Endodermal cell (in vitro differentiated cells): ENCODE measurements at regions not wholly inside any gene's neighbourhood (a gene's known extent, or its start where the extent isn't known, plus 50 kb on each side); places are given as distances from the start of the nearest gene placed in this dataset.
A peak's percentile ranks its signal among the peaks of the same experiment; 100 is the strongest.

Source experiments
- DNase-seq: peaks from one replicate; pipeline ENCODE4 v3.0.0-alpha.2; 2017
- H3K27ac ChIP-seq: 2 replicates; pipeline ENCODE4 v1.5.1; 2013; ENCODE audit warnings: mild to moderate bottlenecking, low read depth, low read length, moderate library complexity
- H3K27me3 ChIP-seq: 2 replicates; pipeline ENCODE4 v1.6.1; 2013; ENCODE audit warnings: mild to moderate bottlenecking, low read length, moderate library complexity; ENCODE audit not compliant: insufficient read depth, control insufficient read depth, poor library complexity, severe bottlenecking
- H3K36me3 ChIP-seq: 2 replicates; pipeline ENCODE4 v1.7.0; 2013; ENCODE audit warnings: mild to moderate bottlenecking, low read length, moderate library complexity; ENCODE audit not compliant: control insufficient read depth, insufficient read depth
- H3K4me1 ChIP-seq: one replicate; pipeline ENCODE4 v1.7.0; 2013; ENCODE audit warnings: low read length; ENCODE audit not compliant: control insufficient read depth, insufficient read depth
- H3K4me3 ChIP-seq: 2 replicates; pipeline ENCODE4 v1.5.1; 2013; ENCODE audit warnings: mild to moderate bottlenecking, low read length, moderate library complexity
- H3K9ac ChIP-seq: 2 replicates; pipeline ENCODE4 v1.6.1; 2013; ENCODE audit warnings: mild to moderate bottlenecking, low read length, moderate library complexity; ENCODE audit not compliant: poor library complexity, severe bottlenecking; ENCODE audit errors: extremely low read depth
- H3K9me3 ChIP-seq: 2 replicates; pipeline ENCODE4 v1.6.1; 2013; ENCODE audit warnings: mild to moderate bottlenecking, low read length, moderate library complexity; ENCODE audit not compliant: control insufficient read depth
- H3K27ac Mint-ChIP-seq: 2 replicates; pipeline ENCODE4 v1.8.0; 2020; ENCODE audit warnings: mixed read lengths
- H3K27me3 Mint-ChIP-seq: 2 replicates; pipeline ENCODE4 v1.8.0; 2021; ENCODE audit warnings: mild to moderate bottlenecking, mixed read lengths; ENCODE audit not compliant: insufficient read depth
- H3K36me3 Mint-ChIP-seq: 2 replicates; pipeline ENCODE4 v1.8.0; 2020; ENCODE audit warnings: low read depth, mixed read lengths
- H3K4me1 Mint-ChIP-seq: 2 replicates; pipeline ENCODE4 v1.8.0; 2020; ENCODE audit warnings: mixed read lengths
- H3K4me3 Mint-ChIP-seq: 2 replicates; pipeline ENCODE4 v1.8.0; 2020; ENCODE audit warnings: mild to moderate bottlenecking, moderate library complexity, mixed read lengths
- H3K9me3 Mint-ChIP-seq: 2 replicates; pipeline ENCODE4 v1.8.0; 2020; ENCODE audit warnings: mild to moderate bottlenecking, mixed read lengths
- WGBS, 2 experiments: methylation state at CpG; one replicate each; pipeline versions ENCODE4 v1.1.5 to v1.1.7; 2013; ENCODE audit warnings: missing lambda C conversion rate in 2 of 2, mixed read lengths in 1 of 2; ENCODE audit not compliant: insufficient coverage in 1 of 2, insufficient read length in 1 of 2; 5-methylcytosine and 5-hydroxymethylcytosine counted together
- TF ChIP-seq, protein P1 (sequence below): fragments of 200-600 bp; sonication (generic); conservative IDR thresholded peaks from 2 replicates; pipeline ENCODE4 v1.5.0; 2021; ENCODE audit warnings: antibody characterized with exemption, mild to moderate bottlenecking

DNA sequence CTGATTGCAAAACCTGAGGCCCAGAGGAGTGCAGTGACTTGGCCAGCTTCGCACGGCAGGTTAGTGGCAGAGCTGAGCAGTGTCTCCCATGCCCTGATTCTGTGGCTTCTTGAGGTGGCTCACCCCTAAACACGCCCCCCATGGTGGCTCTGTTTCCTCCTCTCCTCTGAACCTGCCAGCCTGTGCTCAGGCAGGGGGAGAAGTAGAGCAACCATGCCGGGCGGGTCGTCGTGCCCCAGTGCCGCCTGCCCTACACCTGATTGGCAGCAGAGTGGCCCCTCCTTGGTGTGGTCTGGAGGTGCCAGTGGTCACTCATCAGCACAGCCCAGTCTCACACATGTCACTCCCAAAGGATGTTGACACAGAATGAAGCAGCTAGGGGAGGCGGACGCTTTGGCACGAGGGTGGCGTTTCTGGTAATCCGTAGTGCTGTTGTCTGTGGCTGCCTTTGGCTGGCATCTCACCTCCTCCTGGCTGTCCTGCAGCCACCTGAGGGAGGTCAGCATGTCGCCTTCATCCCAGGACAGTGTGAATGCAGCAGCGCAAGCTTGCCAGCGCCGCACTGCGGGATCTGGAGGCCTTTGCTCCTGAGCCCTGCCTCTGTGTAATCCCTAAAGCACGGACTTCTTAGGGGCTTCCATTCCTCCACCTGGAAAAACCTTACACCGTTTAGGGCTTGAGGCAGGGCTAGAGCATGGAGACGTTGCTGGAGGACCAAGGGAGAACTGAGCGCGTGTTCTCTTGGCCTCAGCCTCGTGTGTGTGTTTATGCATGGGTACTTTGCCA lies 294.7 kb downstream of the SEC14L1 start:
- H3K4me1 ChIP-seq: peaks cover 15% of the 10 kb centered on the region
- no peaks in the 10 kb centered on the region for H3K27me3 ChIP-seq
- 73 to 78% methylated on average over 17 to 24 of the region's 24 CpGs for WGBS, 2 experiments
- H3K36me3 Mint-ChIP-seq: peaks cover 1% of the 10 kb centered on the region
- H3K27ac Mint-ChIP-seq: peak overlapping the region; percentile 64
- TF ChIP-seq, protein P1, sequence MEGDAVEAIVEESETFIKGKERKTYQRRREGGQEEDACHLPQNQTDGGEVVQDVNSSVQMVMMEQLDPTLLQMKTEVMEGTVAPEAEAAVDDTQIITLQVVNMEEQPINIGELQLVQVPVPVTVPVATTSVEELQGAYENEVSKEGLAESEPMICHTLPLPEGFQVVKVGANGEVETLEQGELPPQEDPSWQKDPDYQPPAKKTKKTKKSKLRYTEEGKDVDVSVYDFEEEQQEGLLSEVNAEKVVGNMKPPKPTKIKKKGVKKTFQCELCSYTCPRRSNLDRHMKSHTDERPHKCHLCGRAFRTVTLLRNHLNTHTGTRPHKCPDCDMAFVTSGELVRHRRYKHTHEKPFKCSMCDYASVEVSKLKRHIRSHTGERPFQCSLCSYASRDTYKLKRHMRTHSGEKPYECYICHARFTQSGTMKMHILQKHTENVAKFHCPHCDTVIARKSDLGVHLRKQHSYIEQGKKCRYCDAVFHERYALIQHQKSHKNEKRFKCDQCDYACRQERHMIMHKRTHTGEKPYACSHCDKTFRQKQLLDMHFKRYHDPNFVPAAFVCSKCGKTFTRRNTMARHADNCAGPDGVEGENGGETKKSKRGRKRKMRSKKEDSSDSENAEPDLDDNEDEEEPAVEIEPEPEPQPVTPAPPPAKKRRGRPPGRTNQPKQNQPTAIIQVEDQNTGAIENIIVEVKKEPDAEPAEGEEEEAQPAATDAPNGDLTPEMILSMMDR: no peak
- H3K4me3 Mint-ChIP-seq: peak overlapping the region; percentile 43
- H3K9me3 Mint-ChIP-seq: no peaks in the 10 kb centered on the region
- H3K9me3 ChIP-seq: no peaks in the 10 kb centered on the region
- H3K27ac ChIP-seq: no peak overlapping the region
- no peaks in the 10 kb centered on the region for H3K27me3 Mint-ChIP-seq
- peaks cover 10% of the 10 kb centered on the region for H3K36me3 ChIP-seq
- no peak overlapping the region for H3K4me3 ChIP-seq
- peaks cover 25% of the 10 kb centered on the region for H3K4me1 Mint-ChIP-seq
- no peak overlapping the region for H3K9ac ChIP-seq
- DNase-seq: no peak

DNA sequence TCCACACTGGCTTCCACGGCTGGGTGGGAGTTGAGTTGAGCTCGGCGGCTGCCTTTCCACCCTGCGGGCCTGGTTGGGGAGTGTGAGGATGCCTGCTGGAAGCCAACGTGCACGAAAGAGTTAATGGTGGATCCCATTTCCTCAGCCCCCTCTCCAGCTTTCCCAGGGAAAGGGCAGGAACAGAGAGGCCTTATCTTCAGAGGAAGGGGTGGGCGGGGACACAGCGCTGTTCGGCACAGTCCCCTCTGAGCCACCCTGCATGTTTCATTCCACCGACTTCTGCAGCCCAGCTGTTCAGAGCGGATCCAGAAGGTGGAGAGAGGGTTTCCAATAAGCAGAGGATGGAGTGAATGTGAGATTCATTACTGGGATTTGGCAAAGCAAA lies 295.3 kb downstream of the SEC14L1 start:
- H3K27ac ChIP-seq: no peak overlapping the region
- 16 to 27% methylated on average over 3 to 11 of the region's 11 CpGs for WGBS, 2 experiments
- no peaks in the 10 kb centered on the region for H3K27me3 ChIP-seq
- peaks cover 1% of the 10 kb centered on the region for H3K36me3 Mint-ChIP-seq
- no peak overlapping the region for H3K9ac ChIP-seq
- no peak overlapping the region for H3K4me3 ChIP-seq
- no peaks in the 10 kb centered on the region for H3K9me3 Mint-ChIP-seq
- H3K9me3 ChIP-seq: no peaks in the 10 kb centered on the region
- TF ChIP-seq, protein P1: no peak
- H3K27ac Mint-ChIP-seq: peak overlapping the region; percentile 64
- H3K27me3 Mint-ChIP-seq: no peaks in the 10 kb centered on the region
- peak overlapping the region; percentile 43 for H3K4me3 Mint-ChIP-seq
- peaks cover 11% of the 10 kb centered on the region for H3K4me1 ChIP-seq
- DNase-seq: peak; percentile 88
- peaks cover 8% of the 10 kb centered on the region for H3K36me3 ChIP-seq
- H3K4me1 Mint-ChIP-seq: peaks cover 25% of the 10 kb centered on the region

DNA sequence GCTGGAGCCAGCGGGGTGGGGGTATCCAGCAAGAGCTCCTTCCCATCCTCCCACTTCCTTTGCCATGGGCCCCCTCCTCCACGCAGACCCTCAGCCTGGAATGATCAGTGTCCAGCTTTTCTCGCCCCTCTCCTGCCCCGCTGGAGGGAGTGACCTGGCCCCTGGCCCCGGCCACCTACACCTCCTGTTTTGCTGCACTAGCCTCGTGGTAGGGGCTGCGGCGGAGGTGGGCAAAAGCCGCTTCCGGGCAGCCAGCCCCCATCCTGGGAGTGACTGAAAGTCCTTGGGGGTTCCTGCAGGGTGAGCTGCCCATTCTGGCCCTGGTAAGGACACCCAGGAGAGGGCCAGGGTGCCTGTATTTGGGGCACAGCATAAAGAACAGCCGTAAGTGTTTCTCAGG lies 295.7 kb downstream of the SEC14L1 start:
- Histone ChIP-seq H3K27ac (no peak overlapping the region), H3K36me3 (peaks cover 4% of the 10 kb centered on the region), H3K4me3 (no peak overlapping the region), H3K4me1 (peaks cover 11% of the 10 kb centered on the region), H3K27me3 (no peaks in the 10 kb centered on the region), H3K9me3 (no peaks in the 10 kb centered on the region), H3K9ac (no peak overlapping the region)
- WGBS, 2 experiments: 44 to 65% methylated on average over 9 to 11 of the region's 11 CpGs
- no peaks in the 10 kb centered on the region for H3K9me3 Mint-ChIP-seq
- no peaks in the 10 kb centered on the region for H3K27me3 Mint-ChIP-seq
- no peak overlapping the region for H3K27ac Mint-ChIP-seq
- H3K4me3 Mint-ChIP-seq: peak overlapping the region; percentile 43
- peaks cover 29% of the 10 kb centered on the region for H3K4me1 Mint-ChIP-seq
- TF ChIP-seq, protein P1: no peak
- H3K36me3 Mint-ChIP-seq: peaks cover 1% of the 10 kb centered on the region
- no peak for DNase-seq
